Hepatocyte (in vitro differentiated cells): ENCODE measurements at regions not wholly inside any gene's neighbourhood (a gene's known extent, or its start where the extent isn't known, plus 50 kb on each side); places are given as distances from the start of the nearest gene placed in this dataset.

Source experiments
- DNase-seq: peaks from one replicate; pipeline ENCODE4 v3.0.0-alpha.2; 2016; ENCODE audit warnings: low spot score
- H2AFZ ChIP-seq: fragments of 200-600 bp; sonication (generic); 2 replicates; pipeline ENCODE4 v1.6.0; 2016; ENCODE audit warnings: antibody characterized with exemption, mild to moderate bottlenecking
- H3K27ac ChIP-seq: fragments of 200-600 bp; sonication (generic); 2 replicates; pipeline ENCODE4 v1.5.1; 2016; ENCODE audit warnings: mild to moderate bottlenecking
- H3K27me3 ChIP-seq: fragments of 200-600 bp; sonication (generic); 2 replicates; pipeline ENCODE4 v1.6.1; 2016
- H3K36me3 ChIP-seq: fragments of 200-600 bp; sonication (generic); replicated peaks from 2 replicates; pipeline ENCODE4 v1.5.1; 2016; ENCODE audit warnings: low read depth; ENCODE audit not compliant: insufficient read depth
- H3K4me1 ChIP-seq: fragments of 200-600 bp; sonication (generic); 2 replicates; pipeline ENCODE4 v1.5.1; 2016; ENCODE audit warnings: mild to moderate bottlenecking, moderate library complexity; ENCODE audit not compliant: insufficient read depth
- H3K4me2 ChIP-seq: fragments of 200-600 bp; sonication (generic); 2 replicates; pipeline ENCODE4 v1.6.0; 2016
- H3K4me3 ChIP-seq: fragments of 200-600 bp; sonication (generic); 2 replicates; pipeline ENCODE4 v1.5.1; 2016; ENCODE audit warnings: mild to moderate bottlenecking
- H3K79me2 ChIP-seq: fragments of 200-600 bp; sonication (generic); 2 replicates; pipeline ENCODE4 v1.6.0; 2017; ENCODE audit warnings: mild to moderate bottlenecking
- H3K9me2 ChIP-seq: fragments of 200-600 bp; sonication (generic); replicated peaks from 2 replicates; pipeline ENCODE4 v1.6.0; 2017; ENCODE audit warnings: mild to moderate bottlenecking; ENCODE audit not compliant: insufficient read depth
- H3K9me3 ChIP-seq: fragments of 200-600 bp; sonication (generic); 2 replicates; pipeline ENCODE4 v1.5.1; 2016; ENCODE audit warnings: low read depth, mild to moderate bottlenecking
- H4K20me1 ChIP-seq: fragments of 200-600 bp; sonication (generic); 2 replicates; pipeline ENCODE4 v1.6.0; 2016; ENCODE audit warnings: mild to moderate bottlenecking; ENCODE audit not compliant: insufficient read depth, poor library complexity, severe bottlenecking
- CTCF ChIP-seq: fragments of 200-600 bp; sonication (generic); IDR thresholded peaks from 2 replicates; pipeline ENCODE4 v1.5.1; 2016; ENCODE audit warnings: antibody characterized with exemption, mild to moderate bottlenecking; ENCODE audit not compliant: poor library complexity
- EZH2 ChIP-seq: fragments of 200-600 bp; sonication (generic); IDR thresholded peaks from 2 replicates; pipeline ENCODE4 v1.6.1; 2016; ENCODE audit warnings: antibody characterized with exemption, mild to moderate bottlenecking, borderline replicate concordance
- EZH2phosphoT487 ChIP-seq: fragments of 200-600 bp; sonication (generic); IDR thresholded peaks from one replicate; pipeline ENCODE4 v1.6.1; 2018; ENCODE audit warnings: antibody characterized with exemption, mild to moderate bottlenecking, low read depth, moderate library complexity; ENCODE audit not compliant: unreplicated experiment, severe bottlenecking
- WGBS: methylation state at CpG from one replicate; pipeline ENCODE4 v1.1.6; 2016; ENCODE audit warnings: low lambda C conversion rate; ENCODE audit errors: missing lambda C conversion rate; 5-methylcytosine and 5-hydroxymethylcytosine counted together

- Histone ChIP-seq H4K20me1 (no peaks in the 10 kb centered on the region), H3K4me3 (no peak overlapping the region), H3K4me2 (no peak overlapping the region), H3K9me3 (no peaks in the 10 kb centered on the region), H3K27ac (no peak overlapping the region), H3K36me3 (no peaks in the 10 kb centered on the region), H3K79me2 (no peaks in the 10 kb centered on the region), H3K9me2 (no peaks in the 10 kb centered on the region), H3K4me1 (no peaks in the 10 kb centered on the region), H2AFZ (no peak overlapping the region), H3K27me3 (no peaks in the 10 kb centered on the region)
- no peak for DNase-seq
- TF ChIP-seq CTCF (no peak), EZH2phosphoT487 (no peak), EZH2 (no peak)
- 97% methylated on average over 1 of the region's 1 CpG for WGBS
These were observed 377.1 kb downstream of the LRRIQ3 start for GRCh38 chr1:73820843-73821242.

- TF ChIP-seq EZH2 (no peak), EZH2phosphoT487 (no peak), CTCF (peak; percentile 6)
- no peaks in the 10 kb centered on the region for H3K79me2 ChIP-seq
- H3K27ac ChIP-seq: no peak overlapping the region
- H3K4me3 ChIP-seq: no peak overlapping the region
- no peak overlapping the region for H3K4me2 ChIP-seq
- WGBS: 45% methylated on average over 2 of the region's 2 CpGs
- no peaks in the 10 kb centered on the region for H3K9me2 ChIP-seq
- peak; percentile 26 for DNase-seq
- H3K9me3 ChIP-seq: no peaks in the 10 kb centered on the region
- no peaks in the 10 kb centered on the region for H3K36me3 ChIP-seq
- no peaks in the 10 kb centered on the region for H3K4me1 ChIP-seq
- no peaks in the 10 kb centered on the region for H4K20me1 ChIP-seq
- H3K27me3 ChIP-seq: no peaks in the 10 kb centered on the region
- no peak overlapping the region for H2AFZ ChIP-seq
These were observed 384.3 kb downstream of the LRRIQ3 start for GRCh38 chr1:73813716-73814115.

- TF ChIP-seq EZH2 (no peak), CTCF (no peak), EZH2phosphoT487 (no peak)
- no peaks in the 10 kb centered on the region for H3K4me1 ChIP-seq
- H2AFZ ChIP-seq: no peak overlapping the region
- DNase-seq: no peak
- WGBS: 63% methylated on average over 2 of the region's 2 CpGs
- H3K9me2 ChIP-seq: no peaks in the 10 kb centered on the region
- no peak overlapping the region for H3K4me2 ChIP-seq
- no peaks in the 10 kb centered on the region for H3K36me3 ChIP-seq
- no peaks in the 10 kb centered on the region for H4K20me1 ChIP-seq
- no peaks in the 10 kb centered on the region for H3K79me2 ChIP-seq
- H3K9me3 ChIP-seq: no peaks in the 10 kb centered on the region
- no peak overlapping the region for H3K4me3 ChIP-seq
- no peak overlapping the region for H3K27ac ChIP-seq
- H3K27me3 ChIP-seq: no peaks in the 10 kb centered on the region
These were observed 384.7 kb downstream of the LRRIQ3 start for GRCh38 chr1:73813236-73813635.

- Histone ChIP-seq H2AFZ (no peak overlapping the region), H3K9me2 (no peaks in the 10 kb centered on the region), H3K79me2 (no peaks in the 10 kb centered on the region), H3K4me1 (no peaks in the 10 kb centered on the region), H3K27me3 (no peaks in the 10 kb centered on the region), H3K4me2 (no peak overlapping the region), H3K9me3 (no peaks in the 10 kb centered on the region), H4K20me1 (no peaks in the 10 kb centered on the region), H3K27ac (no peak overlapping the region), H3K4me3 (no peak overlapping the region), H3K36me3 (no peaks in the 10 kb centered on the region)
- no peak for TF ChIP-seq CTCF
- no peak for TF ChIP-seq EZH2
- no peak for TF ChIP-seq EZH2phosphoT487
- no peak for DNase-seq
- 76% methylated on average over 3 of the region's 3 CpGs for WGBS
These were observed 386.2 kb downstream of the LRRIQ3 start for GRCh38 chr1:73811798-73812197.
